IMR-90 (cell line): ENCODE measurements at regions not wholly inside any gene's neighbourhood (a gene's known extent, or its start where the extent isn't known, plus 50 kb on each side); places are given as distances from the start of the nearest gene placed in this dataset.

Experiments used
- ATAC-seq: fragments of 200-7000 bp; cut with Tn5 transposase; 2 replicates; pipeline ENCODE4 v1.9.1; 2020; ENCODE audit warnings: low read depth, mild to moderate bottlenecking, moderate library complexity
- BruUV-seq: library from RNA; stranded (reverse); fragments of 400-500 nt; replicated peaks from 2 replicates; lab custom pipeline; 2021; lab: Mats Ljungman, UMichigan
- CTCF ChIA-PET: fragments of 300-600 bp; formaldehyde crosslinking; extraction: SDS; loops from one replicate; lab custom pipeline; 2021; ENCODE audit warnings: antibody characterized with exemption; lab: Yijun Ruan, JAX
- POLR2A ChIA-PET: fragments of 300-600 bp; sonication (Branson Sonifier 250); formaldehyde crosslinking; loops from one replicate; lab custom pipeline; 2022; ENCODE audit warnings: antibody characterized with exemption; ENCODE audit not compliant: unreplicated experiment; lab: Charles Lee
- DNase-seq: peaks from one replicate; pipeline ENCODE4 v3.0.0; 2013
- H2AFZ ChIP-seq: replicated peaks from 2 replicates; pipeline ENCODE3; 2013; ENCODE audit warnings: low read length, mild to moderate bottlenecking; ENCODE audit not compliant: poor library complexity
- H2AK5ac ChIP-seq: 2 replicates; pipeline ENCODE4 v1.6.1; 2013; ENCODE audit warnings: low read depth, low read length, inconsistent platforms
- H2AK9ac ChIP-seq: replicated peaks from 2 replicates; pipeline ENCODE3; 2013; ENCODE audit warnings: mild to moderate bottlenecking, low read depth, low read length, moderate library complexity; ENCODE audit not compliant: poor library complexity
- H2BK120ac ChIP-seq: 2 replicates; pipeline ENCODE4 v1.6.1; 2013; ENCODE audit warnings: low read depth, low read length, inconsistent platforms
- H2BK15ac ChIP-seq: 3 replicates; pipeline ENCODE4 v1.6.1; 2013; ENCODE audit warnings: low read depth, low read length, inconsistent platforms
- H2BK20ac ChIP-seq: 2 replicates; pipeline ENCODE4 v1.6.1; 2013; ENCODE audit warnings: low read depth, mild to moderate bottlenecking, inconsistent platforms, low read length, moderate library complexity
- H2BK5ac ChIP-seq: 2 replicates; pipeline ENCODE4 v1.6.1; 2013; ENCODE audit warnings: mild to moderate bottlenecking, low read depth, low read length, inconsistent platforms; ENCODE audit not compliant: poor library complexity, severe bottlenecking
- H3K14ac ChIP-seq: replicated peaks from 2 replicates; pipeline ENCODE4 v1.6.1; 2013; ENCODE audit warnings: low read depth, low read length, inconsistent platforms
- H3K18ac ChIP-seq: 2 replicates; pipeline ENCODE4 v1.6.1; 2013; ENCODE audit warnings: low read depth, low read length, control low read depth
- H3K23ac ChIP-seq: 2 replicates; pipeline ENCODE4 v1.6.1; 2013; ENCODE audit warnings: low read depth, low read length, inconsistent platforms
- H3K27ac ChIP-seq: 2 replicates; pipeline ENCODE4 v1.5.1; 2013; ENCODE audit warnings: mild to moderate bottlenecking, control low read depth, low read length; ENCODE audit not compliant: insufficient read depth
- H3K27me3 ChIP-seq: 2 replicates; pipeline ENCODE4 v1.6.1; 2013; ENCODE audit warnings: low read length; ENCODE audit not compliant: control insufficient read depth, insufficient read depth
- H3K36me3 ChIP-seq: 2 replicates; pipeline ENCODE4 v1.6.1; 2013; ENCODE audit warnings: low read length, mixed read lengths; ENCODE audit not compliant: control insufficient read depth, insufficient read depth
- H3K4ac ChIP-seq: 2 replicates; pipeline ENCODE4 v1.6.1; 2013; ENCODE audit warnings: low read depth, low read length, inconsistent platforms
- H3K4me1 ChIP-seq: 2 replicates; pipeline ENCODE4 v1.6.1; 2013; ENCODE audit warnings: low read length, mixed read lengths; ENCODE audit not compliant: control insufficient read depth, insufficient read depth
- H3K4me2 ChIP-seq: 2 replicates; pipeline ENCODE4 v1.6.1; 2013; ENCODE audit warnings: low read depth, mild to moderate bottlenecking, control low read depth, low read length, moderate library complexity
- H3K4me3 ChIP-seq: 2 replicates; pipeline ENCODE4 v1.5.1; 2013; ENCODE audit warnings: low read depth, mild to moderate bottlenecking, control low read depth, low read length, moderate library complexity; ENCODE audit not compliant: insufficient read depth
- H3K56ac ChIP-seq: 2 replicates; pipeline ENCODE4 v1.6.1; 2013; ENCODE audit warnings: low read length, inconsistent platforms; ENCODE audit not compliant: insufficient read depth; ENCODE audit errors: extremely low read depth
- H3K79me1 ChIP-seq, 2 experiments: 2 replicates each; pipeline ENCODE4 v1.6.1; 2013; ENCODE audit warnings: low read length in 2 of 2, inconsistent platforms in 1 of 2, low read depth in 1 of 2
- H3K9ac ChIP-seq: 2 replicates; pipeline ENCODE4 v1.6.1; 2013; ENCODE audit warnings: low read depth, low read length, control low read depth
- H3K9me1 ChIP-seq: 2 replicates; pipeline ENCODE4 v1.6.1; 2013; ENCODE audit warnings: low read length, inconsistent platforms; ENCODE audit not compliant: insufficient read depth
- H3K9me3 ChIP-seq: 2 replicates; pipeline ENCODE4 v1.6.1; 2013; ENCODE audit warnings: low read length; ENCODE audit not compliant: control insufficient read depth, insufficient read depth
- H4K20me1 ChIP-seq: 2 replicates; pipeline ENCODE4 v1.6.1; 2013; ENCODE audit warnings: low read length, inconsistent platforms; ENCODE audit not compliant: insufficient read depth
- H4K5ac ChIP-seq: 2 replicates; pipeline ENCODE4 v1.6.1; 2013; ENCODE audit warnings: mild to moderate bottlenecking, low read depth, low read length, control low read depth
- H4K8ac ChIP-seq, 2 experiments: 2 replicates each; pipeline ENCODE4 v1.6.1; 2013; ENCODE audit warnings: low read depth in 2 of 2, low read length in 2 of 2, control low read depth in 1 of 2, inconsistent platforms in 1 of 2
- H4K91ac ChIP-seq: 2 replicates; pipeline ENCODE4 v1.6.1; 2013; ENCODE audit warnings: low read depth, low read length, inconsistent platforms; ENCODE audit not compliant: insufficient read depth
- BHLHE40 ChIP-seq: fragments of 150-350 bp; IDR thresholded peaks from 2 replicates; pipeline ENCODE4 v1.6.1; 2016; ENCODE audit warnings: mild to moderate bottlenecking, low read depth, low read length
- CEBPB ChIP-seq: IDR thresholded peaks from 2 replicates; pipeline ENCODE4 v1.6.1; 2012; ENCODE audit warnings: low read depth, low read length, improper control_type of control experiment
- CHD1 ChIP-seq: IDR thresholded peaks from 2 replicates; pipeline ENCODE4 v1.6.1; 2012; ENCODE audit warnings: low read depth, low read length, improper control_type of control experiment
- CTCF ChIP-seq: conservative IDR thresholded peaks from 2 replicates; pipeline ENCODE4 v1.5.1; 2012; ENCODE audit warnings: mild to moderate bottlenecking, low read depth, low read length, improper control_type of control experiment
- ELK1 ChIP-seq: fragments of 150-350 bp; IDR thresholded peaks from 2 replicates; pipeline ENCODE4 v1.6.1; 2016; ENCODE audit warnings: low read depth, mild to moderate bottlenecking, low read length, moderate library complexity, borderline replicate concordance
- FOS ChIP-seq: fragments of 150-350 bp; IDR thresholded peaks from 2 replicates; pipeline ENCODE4 v1.6.1; 2016; ENCODE audit warnings: low read depth, low read length
- MAFK ChIP-seq: IDR thresholded peaks from 2 replicates; pipeline ENCODE4 v1.6.1; 2012; ENCODE audit warnings: low read depth, low read length, improper control_type of control experiment
- MAZ ChIP-seq: IDR thresholded peaks from 2 replicates; pipeline ENCODE4 v1.6.1; 2012; ENCODE audit warnings: low read depth, mild to moderate bottlenecking, low read length, improper control_type of control experiment, moderate library complexity, borderline replicate concordance
- MXI1 ChIP-seq: IDR thresholded peaks from 2 replicates; pipeline ENCODE4 v1.6.1; 2012; ENCODE audit warnings: low read depth, mild to moderate bottlenecking, low read length, moderate library complexity, borderline replicate concordance
- NFE2L2 ChIP-seq: fragments of 150-350 bp; IDR thresholded peaks from 2 replicates; pipeline ENCODE4 v1.6.1; 2016; ENCODE audit warnings: low read depth, mild to moderate bottlenecking, low read length
- RAD21 ChIP-seq: IDR thresholded peaks from 2 replicates; pipeline ENCODE4 v1.6.1; 2012; ENCODE audit warnings: low read length, improper control_type of control experiment
- RFX5 ChIP-seq: IDR thresholded peaks from 2 replicates; pipeline ENCODE4 v1.8.0; 2012; ENCODE audit warnings: low read depth, mild to moderate bottlenecking, low read length, moderate library complexity
- SMC3 ChIP-seq: fragments of 150-350 bp; IDR thresholded peaks from 2 replicates; pipeline ENCODE4 v1.6.1; 2016; ENCODE audit warnings: low read depth, mild to moderate bottlenecking, antibody characterized with exemption, low read length, moderate library complexity
- USF2 ChIP-seq: fragments of 150-350 bp; IDR thresholded peaks from 2 replicates; pipeline ENCODE4 v1.6.1; 2017; ENCODE audit warnings: mild to moderate bottlenecking, antibody characterized with exemption, low read length, low read depth
- dilution Hi-C: fragments of 300-500 bp; cut with HindIII; formaldehyde crosslinking; loops from one replicate; pipeline ENCODE4 v1.14.3; 2018; ENCODE audit warnings: low sequenced_read_pairs; ENCODE audit not compliant: unreplicated experiment
- in situ Hi-C: fragments of 300-500 bp; cut with MboI; formaldehyde crosslinking; loops from 3 replicates; pipeline ENCODE4 v1.14.3; 2019; ENCODE audit warnings: low sequenced_read_pairs, inconsistent platforms, mixed read lengths
- intact Hi-C: fragments of 100-400 bp; cut with micrococcal nuclease; formaldehyde crosslinking; loops from 2 replicates; pipeline ENCODE4 v1.10.0; 2022

- Histone ChIP-seq H4K91ac (no peak overlapping the region), H3K23ac (no peak overlapping the region), H2BK20ac (no peak overlapping the region), H3K9me1 (no peaks in the 10 kb centered on the region), H4K20me1 (no peaks in the 10 kb centered on the region), H3K18ac (no peak overlapping the region), H4K8ac (no peak overlapping the region), H3K27ac (no peak overlapping the region), H2BK5ac (no peak overlapping the region), H2AK5ac (no peak overlapping the region), H3K4me2 (no peak overlapping the region), H3K27me3 (no peaks in the 10 kb centered on the region), H2BK120ac (no peak overlapping the region), H2AK9ac (no peak overlapping the region), H2AFZ (no peak overlapping the region), H3K56ac (no peak overlapping the region), H3K4me3 (no peak overlapping the region), H3K4me1 (no peaks in the 10 kb centered on the region), H2BK15ac (no peak overlapping the region), H3K14ac (no peak overlapping the region), H3K79me1 (no peaks in the 10 kb centered on the region), H3K4ac (no peak overlapping the region), H4K5ac (no peak overlapping the region), H3K9ac (no peak overlapping the region), H3K36me3 (no peaks in the 10 kb centered on the region), H3K9me3 (peaks cover under 1% of the 10 kb centered on the region; the same call in 1 of the 2 replicates)
- in situ Hi-C loops (no loop called here), dilution Hi-C loops (no loop called here), intact Hi-C loops (no loop called here)
- POLR2A ChIA-PET: no interaction called here
- no peak for ATAC-seq
- DNase-seq: no peak
- no peak for TF ChIP-seq CTCF
- TF ChIP-seq MAFK: no peak
- no peak for TF ChIP-seq NFE2L2
- TF ChIP-seq FOS: no peak
- TF ChIP-seq CHD1: no peak
- no peak for TF ChIP-seq RAD21
- no peak for TF ChIP-seq USF2
- no peak for TF ChIP-seq MAZ
- TF ChIP-seq MXI1: no peak
- no peak for TF ChIP-seq CEBPB
- TF ChIP-seq RFX5: no peak
- TF ChIP-seq SMC3: no peak
- no peak for TF ChIP-seq BHLHE40
- no peak for TF ChIP-seq ELK1
- CTCF ChIA-PET: no interaction called here
- no TSS peak for BruUV-seq
Observed at GRCh38 chr6:68082086-68082485, 553.0 kb upstream of the ADGRB3 start.
